ENCODE measurements at regions not wholly inside any gene's neighbourhood (a gene's known extent, or its start where the extent isn't known, plus 50 kb on each side); places are given as distances from the start of the nearest gene placed in this dataset.
A peak's percentile ranks its signal among the peaks of the same experiment; 100 is the strongest.

DNA sequence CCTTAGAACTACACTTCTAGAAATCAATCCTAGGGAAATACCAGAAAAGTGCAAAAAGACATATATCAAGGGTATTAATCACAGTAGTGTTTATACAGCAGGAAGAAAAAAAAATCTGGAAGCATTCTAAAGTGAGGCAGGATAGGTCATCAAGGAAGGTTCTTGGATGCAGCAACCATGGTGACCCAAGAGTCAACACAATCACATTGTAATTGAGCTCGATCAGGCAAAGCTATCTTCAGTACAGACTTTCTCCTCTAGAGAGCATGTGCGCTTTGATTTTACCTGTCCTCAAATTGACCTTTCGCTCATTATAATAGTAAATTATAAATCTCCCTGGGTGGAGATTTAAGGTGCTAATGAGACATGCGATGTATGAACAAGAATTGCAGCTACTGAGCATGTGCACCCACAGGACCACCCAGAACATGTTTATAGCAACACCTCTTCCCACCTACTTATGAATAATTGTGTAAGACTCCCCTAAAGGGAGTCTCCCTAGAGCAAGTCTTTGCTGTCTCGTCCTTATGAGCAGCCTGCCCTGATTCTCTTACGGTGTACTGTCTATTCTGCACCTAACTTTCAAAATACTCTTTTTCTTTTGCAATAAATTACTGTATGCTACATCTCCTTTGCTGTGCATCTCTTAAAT lies 297.7 kb downstream of the ATPSCKMT start:
- 68 to 74% methylated on average over 6 of the region's 6 CpGs for WGBS, 2 donors
- ATAC-seq (ENCODE audit: insufficient read depth, low FRiP score) = no peak

DNA sequence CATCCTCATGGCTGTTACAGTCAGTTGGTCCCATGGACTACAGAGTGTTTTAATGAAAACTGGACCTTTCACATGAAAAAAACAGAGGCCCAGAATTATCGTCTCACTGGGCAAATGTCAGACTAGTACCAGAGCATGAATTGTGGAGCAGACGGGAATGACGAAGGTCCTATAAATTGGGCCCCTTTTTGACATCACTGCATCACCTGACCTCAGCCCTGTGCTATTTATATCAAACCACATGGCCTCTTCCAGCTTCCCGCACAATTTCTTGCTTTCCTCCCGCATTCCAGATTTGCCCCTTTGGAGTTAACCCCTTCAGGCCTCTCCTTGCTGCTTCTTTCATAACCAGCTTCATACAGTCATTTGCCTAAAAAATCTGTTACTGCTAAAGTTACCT lies 301.7 kb downstream of the ATPSCKMT start:
- no peak for ATAC-seq (ENCODE audit: insufficient read depth, low FRiP score)
- Histone ChIP-seq H3K27me3 (ENCODE audit: control insufficient read depth in 3 of 3, insufficient read depth in 3 of 3, low read length in 2 of 3) (no peaks in the 10 kb centered on the region), H3K9me3 (ENCODE audit: control insufficient read depth in 4 of 4, insufficient read depth in 3 of 4, low read length in 3 of 4) (peaks cover 0 to 4% (median 0%) of the 10 kb centered on the region in 4 donors), H3K4me3 (no peak overlapping the region), H3K36me3 (ENCODE audit: control insufficient read depth in 4 of 4, insufficient read depth in 4 of 4, low read length in 4 of 4) (no peaks in the 10 kb centered on the region), H3K27ac (ENCODE audit: low read depth in 1 of 2, low read length in 1 of 2) (no peak overlapping the region), H3K9ac (ENCODE audit: insufficient read depth in 1 of 2, low read length in 2 of 2) (no peak overlapping the region), H3K4me1 (ENCODE audit: control insufficient read depth in 5 of 5, insufficient read depth in 5 of 5, low read length in 5 of 5) (no peaks in the 10 kb centered on the region)
- WGBS, 2 donors = 46 to 50% methylated on average over 5 of the region's 5 CpGs
- DNase-seq = peak in 1 of 3 donors; percentile 4
- TF ChIP-seq, protein P1, sequence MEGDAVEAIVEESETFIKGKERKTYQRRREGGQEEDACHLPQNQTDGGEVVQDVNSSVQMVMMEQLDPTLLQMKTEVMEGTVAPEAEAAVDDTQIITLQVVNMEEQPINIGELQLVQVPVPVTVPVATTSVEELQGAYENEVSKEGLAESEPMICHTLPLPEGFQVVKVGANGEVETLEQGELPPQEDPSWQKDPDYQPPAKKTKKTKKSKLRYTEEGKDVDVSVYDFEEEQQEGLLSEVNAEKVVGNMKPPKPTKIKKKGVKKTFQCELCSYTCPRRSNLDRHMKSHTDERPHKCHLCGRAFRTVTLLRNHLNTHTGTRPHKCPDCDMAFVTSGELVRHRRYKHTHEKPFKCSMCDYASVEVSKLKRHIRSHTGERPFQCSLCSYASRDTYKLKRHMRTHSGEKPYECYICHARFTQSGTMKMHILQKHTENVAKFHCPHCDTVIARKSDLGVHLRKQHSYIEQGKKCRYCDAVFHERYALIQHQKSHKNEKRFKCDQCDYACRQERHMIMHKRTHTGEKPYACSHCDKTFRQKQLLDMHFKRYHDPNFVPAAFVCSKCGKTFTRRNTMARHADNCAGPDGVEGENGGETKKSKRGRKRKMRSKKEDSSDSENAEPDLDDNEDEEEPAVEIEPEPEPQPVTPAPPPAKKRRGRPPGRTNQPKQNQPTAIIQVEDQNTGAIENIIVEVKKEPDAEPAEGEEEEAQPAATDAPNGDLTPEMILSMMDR (IDR thresholded peaks at IDR 0.05; ENCODE audit: control extremely low read depth, extremely low read depth) = no peak

More for the DNA sequence above, 297.7 kb downstream of the ATPSCKMT start:
- H3K9me3 ChIP-seq (ENCODE audit: control insufficient read depth in 4 of 4, insufficient read depth in 3 of 4, low read length in 3 of 4) = peaks cover 0 to 4% (median 0%) of the 10 kb centered on the region in 4 donors
- no peaks in the 10 kb centered on the region for H3K27me3 ChIP-seq (ENCODE audit: control insufficient read depth in 3 of 3, insufficient read depth in 3 of 3, low read length in 2 of 3)
- H3K4me1 ChIP-seq (ENCODE audit: control insufficient read depth in 5 of 5, insufficient read depth in 5 of 5, low read length in 5 of 5) = peaks cover 0 to 3% (median 0%) of the 10 kb centered on the region in 5 donors
- H3K9ac ChIP-seq (ENCODE audit: insufficient read depth in 1 of 2, low read length in 2 of 2) = no peak overlapping the region
- TF ChIP-seq, protein P1 (IDR thresholded peaks at IDR 0.05; ENCODE audit: control extremely low read depth, extremely low read depth) = no peak
- no peaks in the 10 kb centered on the region for H3K36me3 ChIP-seq (ENCODE audit: control insufficient read depth in 4 of 4, insufficient read depth in 4 of 4, low read length in 4 of 4)
- no peak overlapping the region for H3K27ac ChIP-seq (ENCODE audit: low read depth in 1 of 2, low read length in 1 of 2)
- no peak for DNase-seq
- no peak overlapping the region for H3K4me3 ChIP-seq

DNA sequence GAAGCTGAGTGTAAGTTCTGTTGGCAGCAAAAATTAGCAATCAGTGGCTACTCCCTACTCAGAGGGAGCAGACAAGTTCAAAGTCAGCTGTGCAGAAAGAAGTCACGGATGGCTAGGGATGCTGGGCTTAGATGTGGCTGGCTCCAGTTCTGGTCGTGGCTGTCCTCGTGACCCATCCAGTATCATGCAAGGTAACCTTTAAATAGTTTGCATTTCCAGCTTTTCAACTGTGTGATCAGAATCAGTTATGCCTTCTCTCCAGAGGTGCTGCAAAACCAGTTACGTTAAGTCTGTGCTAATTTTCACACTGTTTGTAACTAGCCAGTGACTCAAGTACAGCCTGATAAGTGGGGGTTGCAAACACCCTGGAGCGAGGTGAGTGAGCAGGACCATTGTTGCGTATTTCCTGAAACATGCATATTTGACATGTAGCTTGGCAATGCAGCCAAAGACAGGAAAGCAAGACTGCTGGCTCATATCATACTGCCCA lies 302.4 kb downstream of the ATPSCKMT start:
- H3K27ac ChIP-seq (ENCODE audit: low read depth in 1 of 2, low read length in 1 of 2) = no peak overlapping the region
- H3K4me1 ChIP-seq (ENCODE audit: control insufficient read depth in 5 of 5, insufficient read depth in 5 of 5, low read length in 5 of 5) = no peaks in the 10 kb centered on the region
- H3K4me3 ChIP-seq = no peak overlapping the region
- H3K9ac ChIP-seq (ENCODE audit: insufficient read depth in 1 of 2, low read length in 2 of 2) = no peak overlapping the region
- no peaks in the 10 kb centered on the region for H3K27me3 ChIP-seq (ENCODE audit: control insufficient read depth in 3 of 3, insufficient read depth in 3 of 3, low read length in 2 of 3)
- WGBS, 2 donors = 44 to 60% methylated on average over 6 of the region's 6 CpGs
- TF ChIP-seq, protein P1 (IDR thresholded peaks at IDR 0.05; ENCODE audit: control extremely low read depth, extremely low read depth) = no peak
- ATAC-seq (ENCODE audit: insufficient read depth, low FRiP score) (peak; percentile 48), DNase-seq (peak in 2 of 3 donors; percentile 12 to 44)
- peaks cover 0 to 4% (median 0%) of the 10 kb centered on the region in 4 donors for H3K9me3 ChIP-seq (ENCODE audit: control insufficient read depth in 4 of 4, insufficient read depth in 3 of 4, low read length in 3 of 4)
- H3K36me3 ChIP-seq (ENCODE audit: control insufficient read depth in 4 of 4, insufficient read depth in 4 of 4, low read length in 4 of 4) = no peaks in the 10 kb centered on the region
